ENCODE measurements at regions not wholly inside any gene's neighbourhood (a gene's known extent, or its start where the extent isn't known, plus 50 kb on each side); places are given as distances from the start of the nearest gene placed in this dataset.

GRCh38 chrX:38970074-38970473 is 168.8 kb downstream of the MID1IP1 start:
- WGBS (ENCODE audit: insufficient coverage, low lambda C conversion rate), result no CpG with 5 or more reads among the region's 1 CpG
- DNase-seq, result no peak
- Histone ChIP-seq H3K4me3 (ENCODE audit: low read length) (no peak overlapping the region), H3K4me1 (ENCODE audit: control insufficient read depth, insufficient read depth, low read length) (no peaks in the 10 kb centered on the region), H3K36me3 (ENCODE audit: control insufficient read depth, insufficient read depth, low read length) (no peaks in the 10 kb centered on the region), H3K27ac (ENCODE audit: low read length) (no peak overlapping the region), H3K9me3 (ENCODE audit: control insufficient read depth, low read depth, low read length) (no peaks in the 10 kb centered on the region), H3K27me3 (ENCODE audit: control insufficient read depth, insufficient read depth, low read length) (no peaks in the 10 kb centered on the region)

GRCh38 chrX:38970845-38971244 is 169.6 kb downstream of the MID1IP1 start:
- Histone ChIP-seq H3K9me3 (ENCODE audit: control insufficient read depth, low read depth, low read length) (no peaks in the 10 kb centered on the region), H3K4me3 (ENCODE audit: low read length) (no peak overlapping the region), H3K36me3 (ENCODE audit: control insufficient read depth, insufficient read depth, low read length) (no peaks in the 10 kb centered on the region), H3K27ac (ENCODE audit: low read length) (no peak overlapping the region), H3K27me3 (ENCODE audit: control insufficient read depth, insufficient read depth, low read length) (no peaks in the 10 kb centered on the region), H3K4me1 (ENCODE audit: control insufficient read depth, insufficient read depth, low read length) (no peaks in the 10 kb centered on the region)
- no CpG with 5 or more reads among the region's 3 CpGs for WGBS (ENCODE audit: insufficient coverage, low lambda C conversion rate)
- DNase-seq, result no peak

GRCh38 chrX:38973322-38973721 is 172.1 kb downstream of the MID1IP1 start:
- DNase-seq, result no peak
- H3K4me3 ChIP-seq (ENCODE audit: low read length), result no peak overlapping the region
- H3K27me3 ChIP-seq (ENCODE audit: control insufficient read depth, insufficient read depth, low read length), result no peaks in the 10 kb centered on the region
- WGBS (ENCODE audit: insufficient coverage, low lambda C conversion rate), result no CpG with 5 or more reads among the region's 3 CpGs
- H3K9me3 ChIP-seq (ENCODE audit: control insufficient read depth, low read depth, low read length), result no peaks in the 10 kb centered on the region
- no peak overlapping the region for H3K27ac ChIP-seq (ENCODE audit: low read length)
- H3K4me1 ChIP-seq (ENCODE audit: control insufficient read depth, insufficient read depth, low read length), result no peaks in the 10 kb centered on the region
- H3K36me3 ChIP-seq (ENCODE audit: control insufficient read depth, insufficient read depth, low read length), result no peaks in the 10 kb centered on the region

- H3K27ac ChIP-seq (ENCODE audit: low read length), result no peak overlapping the region
- no peak for DNase-seq
- WGBS (ENCODE audit: insufficient coverage, low lambda C conversion rate), result no CpG with 5 or more reads among the region's 3 CpGs
- no peaks in the 10 kb centered on the region for H3K27me3 ChIP-seq (ENCODE audit: control insufficient read depth, insufficient read depth, low read length)
- H3K4me1 ChIP-seq (ENCODE audit: control insufficient read depth, insufficient read depth, low read length), result no peaks in the 10 kb centered on the region
- no peak overlapping the region for H3K4me3 ChIP-seq (ENCODE audit: low read length)
- H3K9me3 ChIP-seq (ENCODE audit: control insufficient read depth, low read depth, low read length), result no peaks in the 10 kb centered on the region
- no peaks in the 10 kb centered on the region for H3K36me3 ChIP-seq (ENCODE audit: control insufficient read depth, insufficient read depth, low read length)
Observed at GRCh38 chrX:38974542-38974941, 173.3 kb downstream of the MID1IP1 start.

- H3K27ac ChIP-seq (ENCODE audit: low read length), result no peak overlapping the region
- H3K36me3 ChIP-seq (ENCODE audit: control insufficient read depth, insufficient read depth, low read length), result no peaks in the 10 kb centered on the region
- no peaks in the 10 kb centered on the region for H3K9me3 ChIP-seq (ENCODE audit: control insufficient read depth, low read depth, low read length)
- no peak overlapping the region for H3K4me3 ChIP-seq (ENCODE audit: low read length)
- no peaks in the 10 kb centered on the region for H3K4me1 ChIP-seq (ENCODE audit: control insufficient read depth, insufficient read depth, low read length)
- no peaks in the 10 kb centered on the region for H3K27me3 ChIP-seq (ENCODE audit: control insufficient read depth, insufficient read depth, low read length)
- no peak for DNase-seq
Observed at GRCh38 chrX:38975368-38975942, 174.2 kb downstream of the MID1IP1 start.

GRCh38 chrX:38982370-38982769 is 181.1 kb downstream of the MID1IP1 start:
- no peak overlapping the region for H3K4me3 ChIP-seq (ENCODE audit: low read length)
- no peaks in the 10 kb centered on the region for H3K36me3 ChIP-seq (ENCODE audit: control insufficient read depth, insufficient read depth, low read length)
- no peak overlapping the region for H3K27ac ChIP-seq (ENCODE audit: low read length)
- H3K4me1 ChIP-seq (ENCODE audit: control insufficient read depth, insufficient read depth, low read length), result peaks cover 14% of the 10 kb centered on the region
- WGBS (ENCODE audit: insufficient coverage, low lambda C conversion rate), result no CpG with 5 or more reads among the region's 3 CpGs
- DNase-seq, result peak; percentile 23 to 30
- H3K27me3 ChIP-seq (ENCODE audit: control insufficient read depth, insufficient read depth, low read length), result no peaks in the 10 kb centered on the region
- H3K9me3 ChIP-seq (ENCODE audit: control insufficient read depth, low read depth, low read length), result no peaks in the 10 kb centered on the region

- H3K36me3 ChIP-seq (ENCODE audit: control insufficient read depth, insufficient read depth, low read length), result no peaks in the 10 kb centered on the region
- no peaks in the 10 kb centered on the region for H3K9me3 ChIP-seq (ENCODE audit: control insufficient read depth, low read depth, low read length)
- H3K4me3 ChIP-seq (ENCODE audit: low read length), result no peak overlapping the region
- DNase-seq, result no peak
- no peak overlapping the region for H3K27ac ChIP-seq (ENCODE audit: low read length)
- no peaks in the 10 kb centered on the region for H3K27me3 ChIP-seq (ENCODE audit: control insufficient read depth, insufficient read depth, low read length)
- peaks cover 14% of the 10 kb centered on the region for H3K4me1 ChIP-seq (ENCODE audit: control insufficient read depth, insufficient read depth, low read length)
- 94% methylated on average over 2 of the region's 3 CpGs for WGBS (ENCODE audit: insufficient coverage, low lambda C conversion rate)
Observed at GRCh38 chrX:38982843-38983242, 181.6 kb downstream of the MID1IP1 start.

GRCh38 chrX:38985375-38985774 is 184.1 kb downstream of the MID1IP1 start:
- no peaks in the 10 kb centered on the region for H3K27me3 ChIP-seq (ENCODE audit: control insufficient read depth, insufficient read depth, low read length)
- H3K4me1 ChIP-seq (ENCODE audit: control insufficient read depth, insufficient read depth, low read length), result peaks cover 14% of the 10 kb centered on the region
- no CpG with 5 or more reads among the region's 3 CpGs for WGBS (ENCODE audit: insufficient coverage, low lambda C conversion rate)
- no peaks in the 10 kb centered on the region for H3K36me3 ChIP-seq (ENCODE audit: control insufficient read depth, insufficient read depth, low read length)
- no peak overlapping the region for H3K27ac ChIP-seq (ENCODE audit: low read length)
- no peak for DNase-seq
- no peak overlapping the region for H3K4me3 ChIP-seq (ENCODE audit: low read length)
- H3K9me3 ChIP-seq (ENCODE audit: control insufficient read depth, low read depth, low read length), result no peaks in the 10 kb centered on the region

GRCh38 chrX:38985945-38986344 is 184.7 kb downstream of the MID1IP1 start:
- H3K36me3 ChIP-seq (ENCODE audit: control insufficient read depth, insufficient read depth, low read length), result no peaks in the 10 kb centered on the region

GRCh38 chrX:38986586-38986985 is 185.3 kb downstream of the MID1IP1 start:
- Histone ChIP-seq H3K27me3 (ENCODE audit: control insufficient read depth, insufficient read depth, low read length) (no peaks in the 10 kb centered on the region), H3K9me3 (ENCODE audit: control insufficient read depth, low read depth, low read length) (no peaks in the 10 kb centered on the region), H3K4me1 (ENCODE audit: control insufficient read depth, insufficient read depth, low read length) (peaks cover 14% of the 10 kb centered on the region), H3K36me3 (ENCODE audit: control insufficient read depth, insufficient read depth, low read length) (no peaks in the 10 kb centered on the region), H3K4me3 (ENCODE audit: low read length) (no peak overlapping the region), H3K27ac (ENCODE audit: low read length) (no peak overlapping the region)
- no peak for DNase-seq
- WGBS (ENCODE audit: insufficient coverage, low lambda C conversion rate), result no CpG with 5 or more reads among the region's 3 CpGs

More at GRCh38 chrX:38985945-38986344, 184.7 kb downstream of the MID1IP1 start:
- Histone ChIP-seq H3K9me3 (ENCODE audit: control insufficient read depth, low read depth, low read length) (no peaks in the 10 kb centered on the region), H3K27me3 (ENCODE audit: control insufficient read depth, insufficient read depth, low read length) (no peaks in the 10 kb centered on the region), H3K4me1 (ENCODE audit: control insufficient read depth, insufficient read depth, low read length) (peaks cover 14% of the 10 kb centered on the region), H3K27ac (ENCODE audit: low read length) (no peak overlapping the region), H3K4me3 (ENCODE audit: low read length) (no peak overlapping the region)
- DNase-seq, result no peak
- no CpG with 5 or more reads among the region's 2 CpGs for WGBS (ENCODE audit: insufficient coverage, low lambda C conversion rate)

GRCh38 chrX:38987198-38987651 is 186.0 kb downstream of the MID1IP1 start:
- peak; percentile 13 to 38 for DNase-seq
- H3K27ac ChIP-seq (ENCODE audit: low read length), result no peak overlapping the region

More at GRCh38 chrX:38987198-38987651, 186.0 kb downstream of the MID1IP1 start:
- no CpG with 5 or more reads among the region's 4 CpGs for WGBS (ENCODE audit: insufficient coverage, low lambda C conversion rate)
- H3K4me3 ChIP-seq (ENCODE audit: low read length), result no peak overlapping the region
- H3K36me3 ChIP-seq (ENCODE audit: control insufficient read depth, insufficient read depth, low read length), result no peaks in the 10 kb centered on the region
- H3K4me1 ChIP-seq (ENCODE audit: control insufficient read depth, insufficient read depth, low read length), result peaks cover 9% of the 10 kb centered on the region
- no peaks in the 10 kb centered on the region for H3K27me3 ChIP-seq (ENCODE audit: control insufficient read depth, insufficient read depth, low read length)
- no peaks in the 10 kb centered on the region for H3K9me3 ChIP-seq (ENCODE audit: control insufficient read depth, low read depth, low read length)
